22Rv1 (cell line): ENCODE measurements at regions not wholly inside any gene's neighbourhood (a gene's known extent, or its start where the extent isn't known, plus 50 kb on each side); places are given as distances from the start of the nearest gene placed in this dataset.

Experiments used
- CTCF ChIP-seq: fragments of 450-650 bp; IDR thresholded peaks from 2 replicates; pipeline ENCODE4 v1.5.1; 2017; ENCODE audit warnings: mild to moderate bottlenecking
- ZFX ChIP-seq: fragments of 450-650 bp; IDR thresholded peaks from 2 replicates; pipeline ENCODE4 v1.6.1; 2017; ENCODE audit warnings: antibody characterized with exemption, borderline replicate concordance

- TF ChIP-seq CTCF = no peak
- TF ChIP-seq ZFX = no peak
Measured at GRCh38 chr12:124140944-124141486, 153.9 kb upstream of the RFLNA start.
